ENCODE measurements at regions not wholly inside any gene's neighbourhood (a gene's known extent, or its start where the extent isn't known, plus 50 kb on each side); places are given as distances from the start of the nearest gene placed in this dataset.

- DNase-seq, result no peak
Observed at GRCh38 chr2:217101972-217102371, 242.1 kb upstream of the TNP1 start.

DNA sequence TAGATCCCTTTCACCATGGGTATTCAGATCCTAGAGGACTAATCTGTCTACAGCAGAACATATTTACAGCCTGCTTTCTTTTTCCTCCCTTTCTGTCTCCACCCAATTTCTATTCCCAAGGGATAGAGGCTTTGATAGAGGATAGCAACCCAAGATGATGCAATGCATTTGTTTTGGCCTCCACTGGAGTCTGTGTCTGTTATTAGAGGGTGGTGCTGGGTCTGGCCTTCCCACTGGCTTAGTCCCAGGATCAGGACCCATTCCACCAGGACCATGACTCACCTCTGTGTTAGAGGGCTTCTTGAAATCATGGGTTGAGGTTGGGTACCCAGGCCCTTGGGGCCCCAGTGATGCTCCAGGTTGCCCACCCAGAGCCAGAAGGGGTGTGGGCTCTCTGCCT is 239.7 kb upstream of the TNP1 start:
- DNase-seq, result no peak

DNA sequence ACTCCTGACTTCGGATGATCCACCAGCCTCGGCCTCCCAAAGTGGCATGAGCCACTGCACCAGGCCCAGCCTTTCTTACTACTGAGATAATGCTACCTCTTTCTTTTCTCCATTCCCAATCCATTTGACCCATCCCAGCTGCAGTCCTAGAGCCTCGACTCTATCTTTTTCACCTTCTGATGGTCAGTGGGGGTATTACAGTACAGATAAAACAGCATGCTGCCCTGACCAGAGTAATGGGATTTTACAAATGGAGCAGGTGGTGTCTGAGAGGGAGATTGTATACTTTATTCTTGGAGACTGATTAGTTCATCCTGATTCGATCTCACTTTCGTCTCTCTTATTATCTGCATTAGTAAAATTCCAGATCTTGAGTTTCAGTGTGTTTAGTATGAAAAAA is 238.6 kb upstream of the TNP1 start:
- no peak for DNase-seq

- DNase-seq, result no peak
Observed at GRCh38 chr2:217097346-217097745, 237.5 kb upstream of the TNP1 start.

GRCh38 chr2:217096474-217097225 is 236.8 kb upstream of the TNP1 start:
- DNase-seq, result no peak

GRCh38 chr2:217095511-217096205 is 235.8 kb upstream of the TNP1 start:
- no peak for DNase-seq

GRCh38 chr2:217092710-217093379 is 233.0 kb upstream of the TNP1 start:
- no peak for DNase-seq

DNA sequence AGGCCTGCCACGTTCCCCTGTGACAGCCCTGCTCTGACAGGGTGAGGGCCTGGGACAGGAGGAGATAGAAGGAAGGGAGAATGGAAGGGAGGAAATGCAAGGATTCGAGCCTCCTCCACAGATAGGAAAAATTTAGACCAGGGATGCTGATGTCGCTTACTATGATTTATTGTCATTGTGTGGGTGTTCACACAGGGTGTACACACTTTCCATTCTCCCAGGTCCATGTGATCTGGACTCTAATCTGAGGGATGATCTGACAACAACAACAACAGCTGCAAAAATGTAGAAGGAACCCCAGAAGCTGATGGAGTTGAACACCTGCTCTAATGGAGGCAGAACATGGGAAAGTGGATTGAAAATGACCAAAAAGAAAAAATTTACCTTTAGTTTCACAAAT is 231.7 kb upstream of the TNP1 start:
- no peak for DNase-seq

DNA sequence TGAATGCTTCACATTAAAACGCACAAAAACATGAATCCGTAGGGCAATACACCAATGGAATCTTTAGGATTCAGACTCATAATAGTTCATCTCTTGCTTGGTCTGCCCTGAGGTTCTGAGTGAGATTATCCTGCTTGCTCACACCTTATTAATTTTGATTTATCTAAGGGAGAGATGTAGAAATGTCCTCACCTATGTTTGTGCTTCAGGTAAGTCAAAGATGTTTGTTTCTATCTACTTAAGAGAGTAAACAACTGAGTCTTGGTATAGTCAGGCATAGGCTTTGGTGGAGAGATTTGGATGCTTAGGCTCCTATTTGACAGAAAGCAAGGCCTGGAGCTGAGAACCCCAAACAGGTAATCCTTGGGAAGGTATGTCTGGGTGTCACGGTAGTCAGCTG is 231.0 kb upstream of the TNP1 start:
- DNase-seq, result no peak

- DNase-seq, result no peak
Observed at GRCh38 chr2:217090024-217090473, 230.2 kb upstream of the TNP1 start.

GRCh38 chr2:217086718-217087117 is 226.9 kb upstream of the TNP1 start:
- DNase-seq, result no peak

GRCh38 chr2:217086038-217086522 is 226.2 kb upstream of the TNP1 start:
- no peak for DNase-seq

DNA sequence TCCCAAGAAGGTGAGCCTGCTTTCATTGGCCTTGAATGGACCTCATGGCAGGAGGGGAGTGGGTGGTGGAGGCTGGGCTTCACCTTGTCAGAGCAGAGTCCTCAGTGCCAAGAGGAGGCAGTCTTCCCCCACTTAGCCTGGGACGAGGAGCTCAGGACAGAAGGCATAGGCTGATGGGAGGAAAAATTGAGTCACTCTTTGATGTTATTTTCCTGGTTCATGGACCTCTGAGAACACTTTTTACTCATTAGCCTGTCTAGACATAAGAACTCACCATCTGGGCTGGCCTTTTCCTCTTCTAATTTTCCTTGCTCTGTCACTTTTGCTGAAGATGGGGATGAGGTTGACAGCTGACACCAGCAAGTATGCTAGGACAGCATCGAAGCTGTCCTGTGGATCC is 225.7 kb upstream of the TNP1 start:
- no peak for DNase-seq

DNA sequence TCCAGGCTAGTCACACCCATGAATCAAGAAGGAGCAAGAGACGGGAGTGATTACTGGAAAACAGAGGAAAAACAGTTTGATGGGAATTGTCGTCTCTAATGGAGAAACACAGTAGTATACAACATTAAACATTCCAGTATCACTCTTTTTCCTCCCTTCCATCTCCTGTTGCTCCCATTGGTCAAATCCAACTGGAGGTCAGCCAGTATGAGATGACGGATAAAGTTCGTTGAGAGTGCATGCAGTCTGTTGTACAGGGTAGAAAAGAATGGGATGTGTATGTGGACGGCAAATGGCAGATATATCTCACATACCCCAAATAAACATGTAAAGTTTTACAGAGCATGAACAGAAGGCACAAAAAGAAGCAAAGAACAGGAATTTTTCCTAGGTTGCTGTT is 221.9 kb upstream of the TNP1 start:
- no peak for DNase-seq

DNA sequence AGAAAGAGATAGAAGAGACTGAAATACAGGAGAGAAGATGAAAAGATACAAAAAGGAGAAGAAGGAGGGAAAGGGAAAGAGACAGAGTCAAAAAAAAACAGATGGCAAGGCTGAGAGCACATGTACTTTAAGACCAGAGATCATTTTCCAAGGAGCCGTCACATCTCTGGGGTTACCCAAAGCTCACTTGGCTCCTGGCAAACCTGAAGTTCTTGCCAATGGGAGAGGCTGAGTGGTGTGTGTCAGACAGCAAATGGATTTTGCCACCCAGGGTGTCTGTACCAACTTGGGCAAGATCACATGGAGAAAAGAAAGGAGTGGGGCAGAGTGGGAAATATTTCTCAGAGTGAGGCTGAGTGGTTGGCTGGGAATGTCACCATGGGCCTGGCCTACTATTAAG is 219.3 kb upstream of the TNP1 start:
- no peak for DNase-seq

DNA sequence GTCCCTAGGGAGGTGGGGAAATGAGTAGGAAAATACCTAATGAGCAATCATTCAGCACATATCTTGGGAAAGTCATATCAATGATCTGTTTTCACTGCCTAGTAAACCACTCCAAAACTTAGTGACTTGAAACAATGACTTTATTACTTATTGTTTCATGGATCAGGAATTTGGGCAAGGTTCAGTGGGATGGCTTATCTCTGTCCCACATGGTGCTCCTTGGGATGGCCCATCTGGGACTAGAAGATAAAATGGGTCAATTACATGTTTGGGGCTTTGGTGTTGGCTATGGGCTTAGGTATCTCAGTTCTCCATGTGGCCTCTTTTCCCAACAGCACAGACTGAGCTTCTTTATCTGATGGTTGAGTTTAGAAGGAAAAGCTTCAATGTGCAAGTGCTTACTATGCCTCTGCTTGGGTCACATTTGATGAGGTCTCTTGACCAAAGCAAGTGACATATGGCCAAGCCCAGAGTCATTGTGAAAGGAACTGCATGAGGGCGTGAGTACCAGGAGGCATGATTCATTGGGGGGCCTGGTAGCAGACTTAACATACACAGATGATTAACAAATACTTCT is 218.1 kb upstream of the TNP1 start:
- no peak for DNase-seq

GRCh38 chr2:217076657-217077232 is 216.9 kb upstream of the TNP1 start:
- DNase-seq, result no peak

DNA sequence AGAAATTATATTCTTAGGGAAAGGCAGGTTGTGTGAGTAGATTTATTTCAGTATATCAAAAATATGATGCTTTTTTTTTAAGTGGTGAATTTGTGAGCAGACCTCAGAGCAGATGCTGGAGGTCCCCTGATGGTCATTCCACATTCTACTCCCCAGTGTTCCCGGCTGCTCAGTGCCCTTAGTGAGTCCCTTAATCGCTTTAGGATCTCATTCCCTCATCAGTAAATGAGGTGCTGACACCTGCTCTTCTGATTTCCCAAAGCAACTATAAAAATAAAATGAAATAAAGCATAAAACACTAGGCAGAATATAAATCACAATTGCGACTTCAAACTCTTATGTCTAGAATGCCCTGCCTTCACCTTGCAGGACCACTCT is 216.2 kb upstream of the TNP1 start:
- no peak for DNase-seq

DNA sequence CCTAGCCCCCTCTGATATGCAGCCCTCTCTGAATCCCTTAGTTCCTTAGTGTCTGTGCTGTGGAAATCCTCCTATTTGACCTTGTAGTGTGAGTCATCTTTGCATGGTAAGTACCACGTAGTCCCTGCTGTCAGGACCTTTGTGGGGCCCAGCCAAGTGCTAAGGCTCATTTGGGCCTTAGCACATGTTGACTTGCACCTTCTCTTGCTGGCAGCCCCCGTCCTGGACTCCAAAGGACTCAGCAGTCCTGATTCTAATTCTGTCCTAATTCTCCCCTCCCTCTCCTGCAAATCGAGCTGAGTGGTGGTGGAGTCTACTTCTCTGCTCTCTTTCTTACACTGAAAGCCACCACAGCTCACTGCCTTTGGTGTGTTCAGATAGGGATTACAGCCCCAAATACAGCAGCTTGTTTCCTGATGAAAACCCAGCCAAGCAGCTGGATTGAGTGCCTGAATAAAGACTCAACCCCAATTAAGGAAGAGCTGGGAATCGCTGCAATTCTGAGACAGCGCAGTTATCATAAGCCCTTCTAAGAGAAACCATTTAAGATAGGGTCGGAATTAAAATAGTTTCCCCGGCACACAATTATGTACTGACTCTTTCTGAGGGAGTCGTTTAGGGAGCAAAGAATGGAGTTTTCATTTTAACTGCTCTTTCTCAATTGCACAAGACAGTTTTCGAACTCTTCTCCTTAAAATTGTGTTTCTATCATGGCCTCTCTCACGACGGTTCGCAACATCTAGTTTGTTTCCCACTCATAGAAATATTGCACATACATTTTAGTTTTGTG is 215.6 kb upstream of the TNP1 start:
- no peak for DNase-seq

DNA sequence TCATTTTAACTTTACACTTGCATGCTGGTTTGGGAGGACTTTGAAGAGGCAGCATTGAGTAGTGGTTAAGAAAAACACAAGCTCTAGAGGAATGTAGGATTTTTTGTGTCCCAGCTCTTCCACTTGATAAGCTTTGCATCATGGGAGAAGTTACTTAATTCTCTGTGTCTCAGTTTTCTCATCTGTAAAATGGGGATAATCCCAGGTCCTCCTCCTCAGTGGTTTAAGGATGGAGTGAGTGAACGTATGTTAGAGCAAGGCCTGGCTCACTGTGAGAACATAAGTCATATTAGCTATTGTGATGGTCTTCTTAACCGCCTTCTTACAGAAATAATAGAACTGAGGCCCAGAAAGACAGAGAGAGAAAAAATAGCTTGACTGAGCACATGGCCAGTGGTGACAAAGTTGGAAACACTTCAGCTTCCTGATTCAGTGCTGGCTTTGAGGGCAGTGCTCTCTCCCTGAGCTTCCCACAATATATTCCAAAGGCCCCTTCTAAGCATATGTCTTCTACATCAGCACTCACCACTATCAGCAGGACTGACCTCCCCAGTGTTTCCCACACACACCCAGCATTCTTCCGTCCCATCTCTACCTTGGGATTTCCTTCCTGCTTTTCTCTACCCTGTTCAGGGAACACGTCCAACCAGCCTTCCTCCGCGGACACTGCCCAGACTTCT is 214.9 kb upstream of the TNP1 start:
- no peak for DNase-seq

GRCh38 chr2:217071416-217071815 is 211.6 kb upstream of the TNP1 start:
- DNase-seq, result no peak

DNA sequence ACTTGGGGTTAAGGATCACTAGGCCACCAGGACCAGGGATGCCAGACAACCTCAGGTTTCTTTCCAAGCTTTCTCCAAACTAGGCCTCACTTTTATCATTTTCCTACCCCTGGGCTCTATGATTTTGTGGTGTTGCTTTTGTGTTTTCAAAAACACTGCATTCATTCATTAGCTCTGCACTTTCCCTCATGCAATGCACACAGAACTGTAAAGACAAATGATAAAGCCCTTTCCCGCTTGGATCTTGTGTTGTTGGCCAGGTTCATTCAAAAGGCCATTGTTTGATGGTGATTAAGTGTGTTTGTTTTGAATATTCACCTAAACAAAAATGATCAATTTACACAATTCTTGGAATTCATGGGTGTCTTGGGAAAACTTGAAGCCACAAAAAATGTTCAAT is 210.7 kb upstream of the TNP1 start:
- no peak for DNase-seq

Data from NCI-H2171 (cell line).